ENCODE measurements at regions not wholly inside any gene's neighbourhood (a gene's known extent, or its start where the extent isn't known, plus 50 kb on each side); places are given as distances from the start of the nearest gene placed in this dataset.

DNA sequence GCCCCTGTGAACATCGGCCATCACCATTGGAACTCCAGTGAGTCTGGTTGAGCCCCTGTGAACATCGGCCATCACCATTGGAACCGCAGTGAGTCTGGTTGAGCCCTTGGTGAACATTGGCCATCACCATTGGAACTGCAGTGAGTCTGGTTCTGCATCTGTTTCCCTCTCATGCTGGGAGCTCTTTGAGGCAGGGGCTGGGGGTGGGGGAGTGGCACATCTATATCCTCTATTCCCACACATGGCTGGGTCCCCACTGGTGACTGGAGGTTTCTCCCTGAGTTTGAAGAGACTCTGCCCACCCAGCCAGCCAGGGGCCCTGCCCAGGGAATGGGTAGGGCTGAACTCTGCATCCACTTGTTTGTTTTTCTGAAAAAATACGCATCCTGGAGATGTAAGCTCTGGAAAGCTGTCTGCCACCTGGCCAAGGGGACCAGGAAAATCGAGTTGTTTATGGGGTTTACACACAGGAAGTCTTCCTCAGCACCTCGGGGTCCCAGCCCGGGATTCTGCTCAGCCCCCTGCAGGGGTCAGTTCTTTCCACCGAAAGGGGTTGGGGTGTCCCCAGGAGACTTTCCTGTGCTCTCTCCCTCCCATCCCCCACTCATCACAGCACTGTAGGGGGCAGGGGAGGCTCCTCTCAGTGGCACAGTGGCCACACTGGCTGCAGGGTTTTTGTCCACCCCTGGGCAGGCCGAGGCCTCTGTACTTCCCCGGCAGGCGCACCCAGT lies 170.5 kb upstream of the GSC start:
- Mint-ChIP-seq H3K27ac (no peak overlapping the region), H3K4me1 (ENCODE audit: low read depth) (no peaks in the 10 kb centered on the region), H3K27me3 (ENCODE audit: low read depth) (no peaks in the 10 kb centered on the region), H3K36me3 (ENCODE audit: low read depth) (no peaks in the 10 kb centered on the region), H3K9me3 (no peaks in the 10 kb centered on the region), H3K4me3 (ENCODE audit: low read depth) (no peak overlapping the region)
- DNase-seq (ENCODE audit: low spot score) = no peak
- intact Hi-C loops (cut with micrococcal nuclease) = no loop called here

DNA sequence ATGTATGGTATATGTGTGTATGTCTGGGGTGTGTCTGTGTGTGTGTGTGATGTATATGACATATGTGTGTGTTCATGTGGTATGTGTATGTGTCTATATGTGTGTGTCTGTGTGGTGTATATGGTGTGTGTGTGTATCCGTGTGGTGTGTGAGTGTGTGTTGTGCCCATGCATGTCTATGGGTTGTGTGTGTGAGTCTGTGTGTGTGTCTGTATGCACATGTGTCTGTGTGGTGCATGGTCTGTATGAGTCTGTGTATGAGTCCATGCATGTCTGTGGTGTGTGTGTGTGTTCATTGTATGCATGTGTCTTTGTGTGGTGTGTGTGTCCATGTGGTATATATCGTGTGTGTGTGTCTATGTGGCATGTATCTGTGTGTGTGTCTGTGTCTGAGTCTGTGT lies 168.1 kb upstream of the GSC start:
- intact Hi-C loops (cut with micrococcal nuclease) = no loop called here
- no peaks in the 10 kb centered on the region for H3K9me3 Mint-ChIP-seq
- H3K36me3 Mint-ChIP-seq (ENCODE audit: low read depth) = no peaks in the 10 kb centered on the region
- no peaks in the 10 kb centered on the region for H3K27me3 Mint-ChIP-seq (ENCODE audit: low read depth)
- H3K4me1 Mint-ChIP-seq (ENCODE audit: low read depth) = no peaks in the 10 kb centered on the region
- H3K27ac Mint-ChIP-seq = no peak overlapping the region
- DNase-seq (ENCODE audit: low spot score) = no peak
- no peak overlapping the region for H3K4me3 Mint-ChIP-seq (ENCODE audit: low read depth)

- DNase-seq (ENCODE audit: low spot score) = no peak
- H3K36me3 Mint-ChIP-seq (ENCODE audit: low read depth) = no peaks in the 10 kb centered on the region
- intact Hi-C loops (cut with micrococcal nuclease) = no loop called here
- H3K4me3 Mint-ChIP-seq (ENCODE audit: low read depth) = no peak overlapping the region
- no peaks in the 10 kb centered on the region for H3K9me3 Mint-ChIP-seq
- H3K4me1 Mint-ChIP-seq (ENCODE audit: low read depth) = no peaks in the 10 kb centered on the region
- no peak overlapping the region for H3K27ac Mint-ChIP-seq
- no peaks in the 10 kb centered on the region for H3K27me3 Mint-ChIP-seq (ENCODE audit: low read depth)
These were observed 167.2 kb upstream of the GSC start for GRCh38 chr14:94936901-94937685.

GRCh38 chr14:94936401-94936892 lies 166.5 kb upstream of the GSC start:
- Mint-ChIP-seq H3K27ac (no peak overlapping the region), H3K9me3 (no peaks in the 10 kb centered on the region), H3K4me1 (ENCODE audit: low read depth) (no peaks in the 10 kb centered on the region), H3K36me3 (ENCODE audit: low read depth) (no peaks in the 10 kb centered on the region), H3K27me3 (ENCODE audit: low read depth) (no peaks in the 10 kb centered on the region), H3K4me3 (ENCODE audit: low read depth) (no peak overlapping the region)
- intact Hi-C loops (cut with micrococcal nuclease) = no loop called here
- no peak for DNase-seq (ENCODE audit: low spot score)

DNA sequence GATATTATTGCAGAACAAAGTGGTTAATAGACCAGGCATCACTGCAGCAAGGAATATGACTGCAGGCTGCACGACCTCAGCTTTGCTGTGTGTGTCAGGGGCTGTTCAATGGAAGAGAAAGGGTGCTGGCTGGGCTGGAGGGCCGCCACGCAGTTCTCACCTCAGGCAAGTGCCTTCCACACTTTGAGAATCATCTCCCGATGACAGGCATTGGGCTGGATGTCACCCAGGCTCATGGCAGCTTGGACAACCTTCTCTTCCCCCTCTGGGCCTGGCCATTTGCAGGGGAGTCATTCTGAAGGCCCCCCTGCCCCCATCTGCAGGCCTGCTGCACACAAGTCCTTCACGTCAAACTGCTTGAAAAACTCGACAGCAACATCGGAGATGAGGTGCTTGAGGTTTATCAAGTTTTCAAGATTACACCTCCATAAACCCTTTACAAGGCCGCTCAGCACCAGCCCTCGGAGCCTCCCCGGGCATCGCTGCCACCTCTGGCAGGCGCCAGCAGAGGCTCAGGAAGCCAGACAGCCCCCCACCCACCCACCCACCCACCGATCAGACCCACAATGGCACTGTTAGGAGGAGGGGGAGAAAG lies 165.9 kb upstream of the GSC start:
- DNase-seq (ENCODE audit: low spot score) = no peak
- Mint-ChIP-seq H3K4me1 (ENCODE audit: low read depth) (no peaks in the 10 kb centered on the region), H3K36me3 (ENCODE audit: low read depth) (no peaks in the 10 kb centered on the region), H3K9me3 (no peaks in the 10 kb centered on the region), H3K27me3 (ENCODE audit: low read depth) (no peaks in the 10 kb centered on the region), H3K27ac (no peak overlapping the region), H3K4me3 (ENCODE audit: low read depth) (no peak overlapping the region)
- intact Hi-C loops (cut with micrococcal nuclease) = no loop called here

GRCh38 chr14:94934276-94934810 lies 164.4 kb upstream of the GSC start:
- no peaks in the 10 kb centered on the region for H3K27me3 Mint-ChIP-seq (ENCODE audit: low read depth)
- H3K36me3 Mint-ChIP-seq (ENCODE audit: low read depth) = no peaks in the 10 kb centered on the region
- no peaks in the 10 kb centered on the region for H3K9me3 Mint-ChIP-seq
- H3K27ac Mint-ChIP-seq = no peak overlapping the region
- H3K4me3 Mint-ChIP-seq (ENCODE audit: low read depth) = no peak overlapping the region
- no peaks in the 10 kb centered on the region for H3K4me1 Mint-ChIP-seq (ENCODE audit: low read depth)
- no peak for DNase-seq (ENCODE audit: low spot score)
- intact Hi-C loops (cut with micrococcal nuclease) = no loop called here

DNA sequence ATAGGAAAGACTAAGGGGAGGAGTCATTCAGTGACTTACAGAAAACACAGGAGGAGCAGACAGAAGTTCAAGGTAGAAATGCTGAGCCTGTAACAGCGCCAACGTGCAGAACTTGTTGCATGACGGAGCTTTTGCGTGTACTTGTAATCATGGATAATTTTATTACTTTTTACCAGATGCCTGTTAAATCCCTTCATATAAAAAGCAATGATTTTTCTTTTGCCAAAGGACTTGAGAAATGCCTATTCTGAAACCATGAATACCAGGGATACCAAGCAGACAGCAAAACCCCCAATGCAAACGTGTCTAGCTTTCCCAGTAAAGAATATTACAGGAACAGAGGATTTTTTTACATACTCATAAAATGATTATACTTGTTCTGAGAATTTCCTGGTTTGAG lies 163.6 kb upstream of the GSC start:
- DNase-seq (ENCODE audit: low spot score) = no peak
- no peaks in the 10 kb centered on the region for H3K4me1 Mint-ChIP-seq (ENCODE audit: low read depth)
- intact Hi-C loops (cut with micrococcal nuclease) = no loop called here
- H3K9me3 Mint-ChIP-seq = no peaks in the 10 kb centered on the region
- no peaks in the 10 kb centered on the region for H3K27me3 Mint-ChIP-seq (ENCODE audit: low read depth)
- no peak overlapping the region for H3K4me3 Mint-ChIP-seq (ENCODE audit: low read depth)
- no peak overlapping the region for H3K27ac Mint-ChIP-seq
- H3K36me3 Mint-ChIP-seq (ENCODE audit: low read depth) = no peaks in the 10 kb centered on the region

DNA sequence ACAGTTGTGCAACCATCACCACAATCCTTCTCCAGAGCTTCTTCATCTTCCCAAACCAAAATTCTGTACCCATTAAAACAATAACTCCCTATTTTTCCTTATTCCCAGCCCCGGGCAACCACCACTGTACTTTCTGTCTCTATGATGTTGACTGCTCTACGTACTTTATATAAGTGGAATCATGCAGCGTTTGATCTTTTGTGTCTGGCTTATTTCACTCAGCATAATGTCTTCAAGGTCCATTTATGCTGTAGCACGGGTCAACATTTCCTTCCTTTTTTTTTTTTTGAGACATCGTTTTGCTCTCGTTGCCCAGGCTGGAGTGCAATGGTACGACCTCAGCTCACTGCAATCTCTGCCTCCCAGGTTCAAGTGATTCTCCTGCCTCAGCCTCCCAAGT lies 162.7 kb upstream of the GSC start:
- Mint-ChIP-seq H3K4me1 (ENCODE audit: low read depth) (no peaks in the 10 kb centered on the region), H3K9me3 (no peaks in the 10 kb centered on the region), H3K27me3 (ENCODE audit: low read depth) (no peaks in the 10 kb centered on the region), H3K36me3 (ENCODE audit: low read depth) (no peaks in the 10 kb centered on the region), H3K4me3 (ENCODE audit: low read depth) (no peak overlapping the region), H3K27ac (no peak overlapping the region)
- DNase-seq (ENCODE audit: low spot score) = no peak
- intact Hi-C loops (cut with micrococcal nuclease) = no loop called here

DNA sequence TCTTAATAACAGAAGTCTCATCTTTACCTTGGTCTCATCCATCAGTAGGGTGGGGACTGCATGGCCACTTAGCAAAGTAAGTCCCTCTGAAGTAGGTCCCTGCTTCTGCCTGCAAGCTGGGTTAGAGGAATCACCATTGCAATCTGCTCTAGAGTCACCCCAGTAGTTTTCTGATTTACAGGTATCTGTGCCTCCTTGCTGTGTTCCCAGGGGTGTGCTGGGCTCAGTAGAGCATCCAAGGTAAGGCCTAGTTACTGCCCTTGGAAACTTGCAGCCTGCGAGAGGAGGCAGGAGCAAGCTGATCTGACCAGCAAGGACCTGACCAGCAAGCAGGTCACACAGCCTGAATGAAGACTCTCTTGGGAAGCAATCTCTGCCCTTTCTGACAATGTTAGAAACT lies 160.8 kb upstream of the GSC start:
- Mint-ChIP-seq H3K36me3 (ENCODE audit: low read depth) (no peaks in the 10 kb centered on the region), H3K9me3 (no peaks in the 10 kb centered on the region), H3K27ac (no peak overlapping the region), H3K4me1 (ENCODE audit: low read depth) (no peaks in the 10 kb centered on the region), H3K27me3 (ENCODE audit: low read depth) (no peaks in the 10 kb centered on the region), H3K4me3 (ENCODE audit: low read depth) (no peak overlapping the region)
- no peak for DNase-seq (ENCODE audit: low spot score)
- intact Hi-C loops (cut with micrococcal nuclease) = no loop called here

DNA sequence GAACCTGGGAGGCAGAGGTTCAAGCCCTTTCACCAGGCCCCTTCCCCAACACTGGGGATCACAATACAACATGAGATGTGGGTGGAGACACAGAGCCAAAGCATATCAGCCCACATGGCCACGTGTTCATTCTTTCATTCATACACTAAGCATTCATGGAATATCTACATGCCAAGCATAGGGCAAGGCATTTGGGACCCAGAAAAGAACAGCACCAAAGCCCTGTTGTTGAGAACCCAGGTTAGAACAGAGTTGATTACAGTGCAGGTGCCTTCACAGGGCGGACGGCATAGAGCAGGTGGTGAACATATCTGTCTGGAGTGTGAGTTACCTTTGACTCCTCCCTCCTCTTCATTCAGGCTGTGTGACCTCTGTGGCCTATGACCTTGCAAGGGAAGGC lies 159.4 kb upstream of the GSC start:
- no peaks in the 10 kb centered on the region for H3K36me3 Mint-ChIP-seq (ENCODE audit: low read depth)
- no peaks in the 10 kb centered on the region for H3K27me3 Mint-ChIP-seq (ENCODE audit: low read depth)
- no peak overlapping the region for H3K27ac Mint-ChIP-seq
- DNase-seq (ENCODE audit: low spot score) = no peak
- no peaks in the 10 kb centered on the region for H3K9me3 Mint-ChIP-seq
- no peak overlapping the region for H3K4me3 Mint-ChIP-seq (ENCODE audit: low read depth)
- intact Hi-C loops (cut with micrococcal nuclease) = no loop called here
- no peaks in the 10 kb centered on the region for H3K4me1 Mint-ChIP-seq (ENCODE audit: low read depth)

- intact Hi-C loops (cut with micrococcal nuclease) = no loop called here
- no peaks in the 10 kb centered on the region for H3K36me3 Mint-ChIP-seq (ENCODE audit: low read depth)
- no peak for DNase-seq (ENCODE audit: low spot score)
- H3K4me3 Mint-ChIP-seq (ENCODE audit: low read depth) = no peak overlapping the region
- no peak overlapping the region for H3K27ac Mint-ChIP-seq
- no peaks in the 10 kb centered on the region for H3K9me3 Mint-ChIP-seq
- H3K27me3 Mint-ChIP-seq (ENCODE audit: low read depth) = no peaks in the 10 kb centered on the region
- no peaks in the 10 kb centered on the region for H3K4me1 Mint-ChIP-seq (ENCODE audit: low read depth)
These were observed 156.3 kb upstream of the GSC start for GRCh38 chr14:94926176-94926575.

DNA sequence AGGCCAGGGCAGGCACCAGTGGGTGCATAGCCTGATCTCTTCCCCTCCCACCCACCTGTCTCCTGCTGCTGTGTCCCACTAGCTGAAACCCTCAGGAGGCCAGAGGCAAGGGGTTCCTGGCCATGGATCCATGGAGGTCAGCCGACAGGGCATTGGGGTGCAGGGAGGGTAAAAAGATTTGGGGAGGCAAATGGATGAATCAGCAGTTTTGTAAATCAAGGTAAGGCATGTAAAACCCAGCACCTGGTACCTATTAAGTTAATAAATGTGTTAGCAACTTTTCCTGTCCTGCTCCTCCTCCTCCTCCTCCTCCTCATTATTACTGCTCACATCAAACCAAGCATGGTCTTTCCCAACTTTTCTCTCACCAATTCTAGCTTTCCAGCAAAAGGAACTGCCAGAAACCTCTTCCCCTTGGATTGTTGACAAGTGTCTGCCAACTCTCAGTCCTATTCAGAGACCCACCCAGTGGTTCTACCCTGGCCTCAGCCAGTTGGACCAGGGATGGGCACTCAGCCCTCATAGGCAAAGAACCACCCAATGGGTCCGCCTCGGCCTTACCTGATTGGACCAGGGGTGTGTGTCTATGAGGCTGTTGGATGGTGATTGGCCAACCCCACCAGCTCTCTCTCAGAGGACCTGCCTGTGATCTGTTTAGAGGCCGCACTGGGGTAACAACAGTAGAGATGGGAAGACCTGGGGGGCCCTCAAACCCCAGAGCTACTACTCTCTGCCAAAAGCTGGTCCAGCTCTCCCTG lies 155.7 kb upstream of the GSC start:
- no peaks in the 10 kb centered on the region for H3K9me3 Mint-ChIP-seq
- H3K4me3 Mint-ChIP-seq (ENCODE audit: low read depth) = no peak overlapping the region
- DNase-seq (ENCODE audit: low spot score) = no peak
- no peak overlapping the region for H3K27ac Mint-ChIP-seq
- no peaks in the 10 kb centered on the region for H3K36me3 Mint-ChIP-seq (ENCODE audit: low read depth)
- no peaks in the 10 kb centered on the region for H3K4me1 Mint-ChIP-seq (ENCODE audit: low read depth)
- intact Hi-C loops (cut with micrococcal nuclease) = no loop called here
- H3K27me3 Mint-ChIP-seq (ENCODE audit: low read depth) = no peaks in the 10 kb centered on the region
